Right lobe of liver (tissue), 6 donors: ENCODE measurements at regions not wholly inside any gene's neighbourhood (a gene's known extent, or its start where the extent isn't known, plus 50 kb on each side); places are given as distances from the start of the nearest gene placed in this dataset.

Experiments used
- ATAC-seq, 4 donors: fragments of 200-7000 bp; cut with Tn5 transposase; one replicate each; pipeline ENCODE4 v1.9.1; 2020; ENCODE audit warnings: mild to moderate bottlenecking in 4 of 4, moderate library complexity in 4 of 4
- DNase-seq, 3 donors: peaks; one replicate each; pipeline ENCODE4 v3.0.0-alpha.2; 2020
- H3K27ac ChIP-seq, 3 donors: fragments of 200-600 bp; one replicate each; pipeline ENCODE4 v1.8.0; 2022
- H3K27me3 ChIP-seq, 2 donors: fragments of 200-600 bp; one replicate each; pipeline ENCODE4 v1.8.0; 2022
- H3K36me3 ChIP-seq, 4 donors: fragments of 200-600 bp; sonication (generic) in 1 of 4; one replicate each; pipeline versions ENCODE4 v1.5.1 to v1.8.0; 2017 to 2022; ENCODE audit warnings: control low read depth in 1 of 4
- H3K4me1 ChIP-seq, 4 donors: fragments of 200-600 bp; sonication (generic) in 1 of 4; one replicate each; pipeline versions ENCODE4 v1.5.1 to v1.8.0; 2017 to 2022; ENCODE audit warnings: control low read depth in 1 of 4
- H3K4me3 ChIP-seq, 3 donors: fragments of 200-600 bp; one replicate each; pipeline ENCODE4 v1.8.0; 2022
- H3K9me3 ChIP-seq, 4 donors: fragments of 200-600 bp; sonication (generic) in 1 of 4; one replicate each; pipeline versions ENCODE4 v1.5.1 to v1.8.0; 2017 to 2022; ENCODE audit warnings: control low read depth in 1 of 4
- CTCF ChIP-seq, 4 donors: fragments of 200-600 bp in 3 of 4; fragments of 450-650 bp in 1 of 4; IDR thresholded peaks; one replicate each; pipeline versions ENCODE4 v1.5.1 to v1.8.0; 2016 to 2022; ENCODE audit warnings: antibody characterized with exemption in 4 of 4, mild to moderate bottlenecking in 2 of 4
- POLR2A ChIP-seq: fragments of 450-650 bp; IDR thresholded peaks from one replicate; pipeline ENCODE4 v1.6.1; 2017; ENCODE audit warnings: antibody characterized with exemption, mild to moderate bottlenecking
- WGBS: methylation state at CpG from one replicate; pipeline ENCODE4 v1.1.6; 2018; ENCODE audit warnings: low coverage, low lambda C conversion rate; ENCODE audit not compliant: insufficient coverage; ENCODE audit errors: missing lambda C conversion rate; 5-methylcytosine and 5-hydroxymethylcytosine counted together
- intact Hi-C, 2 donors: fragments of 100-400 bp; cut with DNase I; formaldehyde crosslinking; loops; one replicate each; pipeline versions ENCODE4 v1.11.2 to v1.14.1; 2022
- donor health status: DM: no; HTN: yes; CAD: no.
- donor health status: DM: no; HTN: no; CAD: no.
- donor health status: DM: no; HTN: no; CAD: no.
- donor health status: DM: no; HTN: yes; CAD: no.
- donor health status: DM: no; HTN: yes; CAD: no.

- no peak for ATAC-seq
- DNase-seq = no peak
- intact Hi-C loops = no loop called here
Observed at GRCh38 chr9:79173932-79174331, 397.8 kb upstream of the TLE4 start.

GRCh38 chr9:79176014-79176697 lies 395.6 kb upstream of the TLE4 start:
- intact Hi-C loops = no loop called here
- TF ChIP-seq CTCF (IDR thresholded peaks at IDR 0.05) (no peak), POLR2A (no peak)
- 10% methylated on average over 4 of the region's 4 CpGs for WGBS
- DNase-seq (no peak), ATAC-seq (no peak)
- Histone ChIP-seq H3K9me3 (no peaks in the 10 kb centered on the region), H3K27me3 (no peaks in the 10 kb centered on the region), H3K27ac (no peak overlapping the region), H3K4me3 (no peak overlapping the region), H3K4me1 (no peaks in the 10 kb centered on the region), H3K36me3 (no peaks in the 10 kb centered on the region)

More at GRCh38 chr9:79173932-79174331, 397.8 kb upstream of the TLE4 start:
- Histone ChIP-seq H3K9me3 (no peaks in the 10 kb centered on the region), H3K36me3 (no peaks in the 10 kb centered on the region), H3K27ac (no peak overlapping the region), H3K4me3 (no peak overlapping the region), H3K27me3 (no peaks in the 10 kb centered on the region), H3K4me1 (no peaks in the 10 kb centered on the region)
- TF ChIP-seq POLR2A (no peak), CTCF (IDR thresholded peaks at IDR 0.05) (no peak)
- WGBS = 69% methylated on average over 3 of the region's 3 CpGs

GRCh38 chr9:79184831-79185230 lies 386.9 kb upstream of the TLE4 start:
- WGBS = 28% methylated on average over 2 of the region's 2 CpGs
- no peaks in the 10 kb centered on the region for H3K36me3 ChIP-seq
- no peaks in the 10 kb centered on the region for H3K4me1 ChIP-seq
- no peaks in the 10 kb centered on the region for H3K9me3 ChIP-seq
- no peak overlapping the region for H3K27ac ChIP-seq
- H3K27me3 ChIP-seq = no peaks in the 10 kb centered on the region
- TF ChIP-seq CTCF (IDR thresholded peaks at IDR 0.05) = no peak
- no peak for TF ChIP-seq POLR2A
- intact Hi-C loops = no loop called here
- no peak overlapping the region for H3K4me3 ChIP-seq
- DNase-seq (no peak), ATAC-seq (no peak)

- Histone ChIP-seq H3K27me3 (no peaks in the 10 kb centered on the region), H3K4me1 (no peaks in the 10 kb centered on the region), H3K9me3 (no peaks in the 10 kb centered on the region), H3K4me3 (no peak overlapping the region), H3K36me3 (no peaks in the 10 kb centered on the region), H3K27ac (no peak overlapping the region)
- ATAC-seq (no peak), DNase-seq (no peak)
- intact Hi-C loops = no loop called here
- TF ChIP-seq CTCF (IDR thresholded peaks at IDR 0.05) (no peak), POLR2A (no peak)
Observed at GRCh38 chr9:79185866-79186265, 385.9 kb upstream of the TLE4 start.

GRCh38 chr9:79189511-79189924 lies 382.2 kb upstream of the TLE4 start:
- DNase-seq = no peak
- ATAC-seq = no peak
- Histone ChIP-seq H3K4me3 (no peak overlapping the region), H3K4me1 (no peaks in the 10 kb centered on the region), H3K9me3 (no peaks in the 10 kb centered on the region), H3K27me3 (no peaks in the 10 kb centered on the region), H3K27ac (no peak overlapping the region), H3K36me3 (no peaks in the 10 kb centered on the region)
- intact Hi-C loops = no loop called here
- TF ChIP-seq CTCF (IDR thresholded peaks at IDR 0.05) (no peak), POLR2A (no peak)
- WGBS = 46% methylated on average over 3 of the region's 3 CpGs
